ENCODE measurements at regions not wholly inside any gene's neighbourhood (a gene's known extent, or its start where the extent isn't known, plus 50 kb on each side); places are given as distances from the start of the nearest gene placed in this dataset.

- no peak for DNase-seq
Measured at GRCh38 chr3:72203613-72204349, 418.8 kb upstream of the PROK2 start.

- no peak for DNase-seq
Measured at GRCh38 chr3:72203105-72203504, 418.2 kb upstream of the PROK2 start.

GRCh38 chr3:72200332-72200731 lies 415.4 kb upstream of the PROK2 start:
- DNase-seq: no peak

- DNase-seq: no peak
Measured at GRCh38 chr3:72199530-72199929, 414.6 kb upstream of the PROK2 start.

- DNase-seq: no peak
Measured at GRCh38 chr3:72196377-72196929, 411.5 kb upstream of the PROK2 start.

GRCh38 chr3:72195895-72196294 lies 410.9 kb upstream of the PROK2 start:
- no peak for DNase-seq

- no peak for DNase-seq
Measured at GRCh38 chr3:72194458-72194857, 409.5 kb upstream of the PROK2 start.

GRCh38 chr3:72193771-72194430 lies 409.0 kb upstream of the PROK2 start:
- no peak for DNase-seq

- no peak for DNase-seq
Measured at GRCh38 chr3:72192572-72192971, 407.6 kb upstream of the PROK2 start.

- no peak for DNase-seq
Measured at GRCh38 chr3:72191209-72191960, 406.4 kb upstream of the PROK2 start.

GRCh38 chr3:72190050-72190449 lies 405.1 kb upstream of the PROK2 start:
- no peak for DNase-seq

- DNase-seq: no peak
Measured at GRCh38 chr3:72189339-72189738, 404.4 kb upstream of the PROK2 start.

- no peak for DNase-seq
Measured at GRCh38 chr3:72188536-72188935, 403.6 kb upstream of the PROK2 start.

- DNase-seq: no peak
Measured at GRCh38 chr3:72187131-72187530, 402.2 kb upstream of the PROK2 start.

- DNase-seq: no peak
Measured at GRCh38 chr3:72186400-72186855, 401.5 kb upstream of the PROK2 start.

- no peak for DNase-seq
Measured at GRCh38 chr3:72185549-72186399, 400.8 kb upstream of the PROK2 start.

GRCh38 chr3:72183489-72183888 lies 398.5 kb upstream of the PROK2 start:
- DNase-seq: no peak

- DNase-seq: no peak
Measured at GRCh38 chr3:72182206-72182605, 397.3 kb upstream of the PROK2 start.

GRCh38 chr3:72181251-72181650 lies 396.3 kb upstream of the PROK2 start:
- DNase-seq: no peak

- no peak for DNase-seq
Measured at GRCh38 chr3:72180405-72180804, 395.5 kb upstream of the PROK2 start.

GRCh38 chr3:72179107-72179464 lies 394.1 kb upstream of the PROK2 start:
- DNase-seq: no peak

All from muscle of arm (tissue), 1 donor.